ENCODE measurements at regions not wholly inside any gene's neighbourhood (a gene's known extent, or its start where the extent isn't known, plus 50 kb on each side); places are given as distances from the start of the nearest gene placed in this dataset.

- DNase-seq (ENCODE audit: low read depth) = no peak
- H3K4me3 ChIP-seq (ENCODE audit: low read length) = no peak overlapping the region
- TF ChIP-seq CTCF (IDR thresholded peaks at IDR 0.05; ENCODE audit: insufficient read depth, low read depth, low read length, missing control alignments) = no peak
Observed at GRCh38 chr2:12651641-12652040, 65.1 kb upstream of the TRIB2 start.

- no peak overlapping the region for H3K4me3 ChIP-seq (ENCODE audit: low read length)
- TF ChIP-seq CTCF (IDR thresholded peaks at IDR 0.05; ENCODE audit: insufficient read depth, low read depth, low read length, missing control alignments) = no peak
- DNase-seq (ENCODE audit: low read depth) = no peak
Observed at GRCh38 chr2:12652723-12653122, 64.0 kb upstream of the TRIB2 start.

- TF ChIP-seq CTCF (IDR thresholded peaks at IDR 0.05; ENCODE audit: insufficient read depth, low read depth, low read length, missing control alignments) = no peak
- H3K4me3 ChIP-seq (ENCODE audit: low read length) = no peak overlapping the region
- DNase-seq (ENCODE audit: low read depth) = no peak
Observed at GRCh38 chr2:12657560-12657959, 59.2 kb upstream of the TRIB2 start.

GRCh38 chr2:12658310-12658945 is 58.3 kb upstream of the TRIB2 start:
- peak; percentile 19 for DNase-seq (ENCODE audit: low read depth)
- H3K4me3 ChIP-seq (ENCODE audit: low read length) = no peak overlapping the region
- TF ChIP-seq CTCF (IDR thresholded peaks at IDR 0.05; ENCODE audit: insufficient read depth, low read depth, low read length, missing control alignments) = no peak

GRCh38 chr2:12661489-12661888 is 55.2 kb upstream of the TRIB2 start:
- no peak for TF ChIP-seq CTCF (IDR thresholded peaks at IDR 0.05; ENCODE audit: insufficient read depth, low read depth, low read length, missing control alignments)
- no peak overlapping the region for H3K4me3 ChIP-seq (ENCODE audit: low read length)
- DNase-seq (ENCODE audit: low read depth) = peak; percentile 86

GRCh38 chr2:12663306-12664037 is 53.3 kb upstream of the TRIB2 start:
- no peak for TF ChIP-seq CTCF (IDR thresholded peaks at IDR 0.05; ENCODE audit: insufficient read depth, low read depth, low read length, missing control alignments)
- H3K4me3 ChIP-seq (ENCODE audit: low read length) = no peak overlapping the region
- no peak for DNase-seq (ENCODE audit: low read depth)

GRCh38 chr2:12665334-12665733 is 51.4 kb upstream of the TRIB2 start:
- peak; percentile 47 for DNase-seq (ENCODE audit: low read depth)
- no peak overlapping the region for H3K4me3 ChIP-seq (ENCODE audit: low read length)
- no peak for TF ChIP-seq CTCF (IDR thresholded peaks at IDR 0.05; ENCODE audit: insufficient read depth, low read depth, low read length, missing control alignments)
